ENCODE measurements at regions not wholly inside any gene's neighbourhood (a gene's known extent, or its start where the extent isn't known, plus 50 kb on each side); places are given as distances from the start of the nearest gene placed in this dataset.

- no peaks in the 10 kb centered on the region for H3K4me1 ChIP-seq (ENCODE audit: control insufficient read depth, insufficient read depth, low read length)
- intact Hi-C loops (cut with DNase I): no loop called here
- 51% methylated on average over 12 of the region's 12 CpGs for WGBS
- H3K9me3 ChIP-seq (ENCODE audit: control insufficient read depth, low read length): no peaks in the 10 kb centered on the region
- H3K27me3 ChIP-seq (ENCODE audit: control insufficient read depth, insufficient read depth): no peaks in the 10 kb centered on the region
- ATAC-seq (no peak), DNase-seq (peak in 1 of 3 donors; percentile 9)
- no peak overlapping the region for H3K4me3 ChIP-seq (ENCODE audit: low read length)
- H3K27ac ChIP-seq (ENCODE audit: low read length): no peak overlapping the region
Measured at GRCh38 chr7:155996718-155997280, 184.5 kb upstream of the SHH start.

- Histone ChIP-seq H3K27me3 (ENCODE audit: control insufficient read depth, insufficient read depth) (no peaks in the 10 kb centered on the region), H3K9me3 (ENCODE audit: control insufficient read depth, low read length) (no peaks in the 10 kb centered on the region), H3K4me3 (ENCODE audit: low read length) (no peak overlapping the region), H3K27ac (ENCODE audit: low read length) (no peak overlapping the region), H3K4me1 (ENCODE audit: control insufficient read depth, insufficient read depth, low read length) (no peaks in the 10 kb centered on the region)
- ATAC-seq (no peak), DNase-seq (no peak)
- intact Hi-C loops (cut with DNase I): no loop called here
- WGBS: 74% methylated on average over 11 of the region's 11 CpGs
Measured at GRCh38 chr7:155995183-155995612, 182.9 kb upstream of the SHH start.

- intact Hi-C loops (cut with DNase I): no loop called here
- Histone ChIP-seq H3K27me3 (ENCODE audit: control insufficient read depth, insufficient read depth) (no peaks in the 10 kb centered on the region), H3K27ac (ENCODE audit: low read length) (no peak overlapping the region), H3K4me3 (ENCODE audit: low read length) (no peak overlapping the region), H3K4me1 (ENCODE audit: control insufficient read depth, insufficient read depth, low read length) (no peaks in the 10 kb centered on the region), H3K9me3 (ENCODE audit: control insufficient read depth, low read length) (no peaks in the 10 kb centered on the region)
- DNase-seq (no peak), ATAC-seq (no peak)
- WGBS: 50% methylated on average over 6 of the region's 6 CpGs
Measured at GRCh38 chr7:155994279-155994811, 182.1 kb upstream of the SHH start.

DNA sequence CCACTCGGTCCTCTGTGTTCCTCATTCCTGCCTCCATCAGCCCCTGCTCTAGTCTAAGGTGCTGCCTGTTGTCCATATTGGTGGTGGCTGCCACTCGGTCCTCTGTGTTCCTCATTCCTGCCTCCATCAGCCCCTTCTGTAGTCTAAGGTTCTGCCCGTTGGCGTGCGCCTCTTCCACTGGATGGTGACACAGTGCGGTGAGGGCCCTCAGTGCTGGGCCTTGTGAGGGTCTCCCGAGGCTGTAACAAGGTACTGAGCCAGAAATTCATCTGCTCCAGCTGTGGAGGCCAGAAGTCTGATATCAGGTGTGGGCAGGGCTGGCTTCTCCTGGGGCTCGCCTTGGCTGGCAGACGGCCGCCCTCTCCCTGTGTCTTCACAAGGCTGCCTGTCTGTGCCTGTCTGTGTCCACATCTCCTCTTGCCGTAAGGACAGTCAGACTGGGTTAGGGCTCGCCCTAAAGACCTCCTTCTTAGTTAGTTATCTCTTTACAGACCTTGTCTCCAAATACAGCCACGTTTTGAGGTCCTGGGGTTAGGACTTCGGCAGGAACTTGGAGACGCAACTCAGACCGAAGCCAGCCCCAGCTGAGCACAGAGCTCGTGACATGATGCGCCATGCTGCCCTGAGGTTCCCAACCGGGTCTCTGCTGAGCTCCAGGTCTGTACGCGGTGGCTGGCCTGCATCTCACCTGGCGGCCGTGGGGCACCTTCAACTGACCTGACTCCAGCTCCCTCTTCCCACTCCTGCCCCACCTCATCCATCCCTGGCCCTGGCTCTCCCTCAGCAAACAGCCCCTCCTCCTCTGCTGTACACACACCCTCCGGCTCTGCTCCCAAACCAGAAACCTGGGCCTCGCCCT lies 181.4 kb upstream of the SHH start:
- Histone ChIP-seq H3K4me3 (ENCODE audit: low read length) (no peak overlapping the region), H3K9me3 (ENCODE audit: control insufficient read depth, low read length) (no peaks in the 10 kb centered on the region), H3K27me3 (ENCODE audit: control insufficient read depth, insufficient read depth) (no peaks in the 10 kb centered on the region), H3K27ac (ENCODE audit: low read length) (no peak overlapping the region), H3K4me1 (ENCODE audit: control insufficient read depth, insufficient read depth, low read length) (no peaks in the 10 kb centered on the region)
- no peak for ATAC-seq
- intact Hi-C loops (cut with DNase I): no loop called here
- WGBS: 76% methylated on average over 25 of the region's 25 CpGs
- DNase-seq: peak in 1 of 3 donors; percentile 32

DNA sequence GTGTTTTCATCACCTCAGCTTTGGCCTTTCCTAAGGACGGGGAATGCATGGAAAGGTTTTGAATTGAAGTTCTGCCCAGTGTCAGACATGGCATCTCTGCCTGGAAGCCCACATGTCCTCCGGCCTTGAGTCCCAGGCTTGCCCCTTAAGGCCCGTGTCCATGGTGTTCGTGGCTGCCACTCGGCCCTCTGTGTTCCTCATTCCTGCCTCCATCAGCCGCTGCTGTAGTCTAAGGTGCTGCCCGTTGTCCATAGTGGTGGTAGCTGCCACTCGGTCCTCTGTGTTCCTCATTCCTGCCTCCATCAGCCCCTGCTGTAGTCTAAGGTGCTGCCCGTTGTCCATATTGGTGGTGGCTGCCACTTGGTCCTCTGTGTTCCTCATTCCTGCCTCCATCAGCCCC lies 180.7 kb upstream of the SHH start:
- intact Hi-C loops (cut with DNase I): no loop called here
- Histone ChIP-seq H3K4me3 (ENCODE audit: low read length) (no peak overlapping the region), H3K27me3 (ENCODE audit: control insufficient read depth, insufficient read depth) (no peaks in the 10 kb centered on the region), H3K4me1 (ENCODE audit: control insufficient read depth, insufficient read depth, low read length) (no peaks in the 10 kb centered on the region), H3K9me3 (ENCODE audit: control insufficient read depth, low read length) (no peaks in the 10 kb centered on the region), H3K27ac (ENCODE audit: low read length) (no peak overlapping the region)
- DNase-seq (no peak), ATAC-seq (no peak)
- 87% methylated on average over 9 of the region's 9 CpGs for WGBS

GRCh38 chr7:155992538-155992937 lies 180.3 kb upstream of the SHH start:
- no peaks in the 10 kb centered on the region for H3K9me3 ChIP-seq (ENCODE audit: control insufficient read depth, low read length)
- ATAC-seq (no peak), DNase-seq (no peak)
- no peaks in the 10 kb centered on the region for H3K27me3 ChIP-seq (ENCODE audit: control insufficient read depth, insufficient read depth)
- no peak overlapping the region for H3K4me3 ChIP-seq (ENCODE audit: low read length)
- H3K4me1 ChIP-seq (ENCODE audit: control insufficient read depth, insufficient read depth, low read length): no peaks in the 10 kb centered on the region
- intact Hi-C loops (cut with DNase I): no loop called here
- no peak overlapping the region for H3K27ac ChIP-seq (ENCODE audit: low read length)
- 83% methylated on average over 11 of the region's 11 CpGs for WGBS

- Histone ChIP-seq H3K9me3 (ENCODE audit: control insufficient read depth, low read length) (no peaks in the 10 kb centered on the region), H3K27ac (ENCODE audit: low read length) (no peak overlapping the region), H3K27me3 (ENCODE audit: control insufficient read depth, insufficient read depth) (no peaks in the 10 kb centered on the region), H3K4me3 (ENCODE audit: low read length) (no peak overlapping the region), H3K4me1 (ENCODE audit: control insufficient read depth, insufficient read depth, low read length) (no peaks in the 10 kb centered on the region)
- intact Hi-C loops (cut with DNase I): no loop called here
- DNase-seq: no peak
- WGBS: 84% methylated on average over 5 of the region's 5 CpGs
- ATAC-seq: no peak
Measured at GRCh38 chr7:155992107-155992506, 179.8 kb upstream of the SHH start.

GRCh38 chr7:155991470-155991869 lies 179.2 kb upstream of the SHH start:
- Histone ChIP-seq H3K27ac (ENCODE audit: low read length) (no peak overlapping the region), H3K27me3 (ENCODE audit: control insufficient read depth, insufficient read depth) (no peaks in the 10 kb centered on the region), H3K4me3 (ENCODE audit: low read length) (no peak overlapping the region), H3K9me3 (ENCODE audit: control insufficient read depth, low read length) (no peaks in the 10 kb centered on the region), H3K4me1 (ENCODE audit: control insufficient read depth, insufficient read depth, low read length) (no peaks in the 10 kb centered on the region)
- intact Hi-C loops (cut with DNase I): no loop called here
- DNase-seq (no peak), ATAC-seq (no peak)
- 65% methylated on average over 5 of the region's 5 CpGs for WGBS

DNA sequence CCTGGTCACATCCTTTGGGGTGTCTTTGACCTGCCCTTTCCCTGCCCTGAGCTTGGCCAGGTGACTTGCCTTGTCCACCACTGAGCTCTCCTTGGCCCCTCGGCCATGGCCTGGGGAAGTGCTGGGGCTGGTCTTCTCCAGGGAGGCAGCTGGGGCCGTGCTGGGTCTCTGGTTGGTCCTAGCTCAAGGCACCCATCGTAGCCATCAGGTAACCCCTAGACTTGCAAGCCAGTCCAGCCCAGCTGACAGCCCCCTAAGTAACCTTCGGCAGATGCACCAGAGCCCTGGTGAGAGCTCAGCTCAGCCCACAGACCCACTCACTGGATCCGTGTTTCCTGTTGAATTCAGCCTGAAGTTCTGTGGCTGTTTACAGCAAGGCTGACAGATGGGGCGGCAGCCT lies 176.2 kb upstream of the SHH start:
- Histone ChIP-seq H3K4me3 (ENCODE audit: low read length) (no peak overlapping the region), H3K9me3 (ENCODE audit: control insufficient read depth, low read length) (no peaks in the 10 kb centered on the region), H3K4me1 (ENCODE audit: control insufficient read depth, insufficient read depth, low read length) (no peaks in the 10 kb centered on the region), H3K27ac (ENCODE audit: low read length) (no peak overlapping the region), H3K27me3 (ENCODE audit: control insufficient read depth, insufficient read depth) (no peaks in the 10 kb centered on the region)
- DNase-seq (no peak), ATAC-seq (no peak)
- WGBS: 77% methylated on average over 6 of the region's 6 CpGs
- intact Hi-C loops (cut with DNase I): no loop called here

- ATAC-seq (no peak), DNase-seq (no peak)
- Histone ChIP-seq H3K4me1 (ENCODE audit: control insufficient read depth, insufficient read depth, low read length) (no peaks in the 10 kb centered on the region), H3K9me3 (ENCODE audit: control insufficient read depth, low read length) (no peaks in the 10 kb centered on the region), H3K27ac (ENCODE audit: low read length) (no peak overlapping the region), H3K4me3 (ENCODE audit: low read length) (no peak overlapping the region), H3K27me3 (ENCODE audit: control insufficient read depth, insufficient read depth) (no peaks in the 10 kb centered on the region)
- WGBS: 69% methylated on average over 5 of the region's 5 CpGs
- intact Hi-C loops (cut with DNase I): no loop called here
Measured at GRCh38 chr7:155987681-155988235, 175.5 kb upstream of the SHH start.

- H3K4me1 ChIP-seq (ENCODE audit: control insufficient read depth, insufficient read depth, low read length): no peaks in the 10 kb centered on the region
- DNase-seq (no peak), ATAC-seq (no peak)
- WGBS: 84% methylated on average over 10 of the region's 10 CpGs
- H3K4me3 ChIP-seq (ENCODE audit: low read length): no peak overlapping the region
- no peaks in the 10 kb centered on the region for H3K9me3 ChIP-seq (ENCODE audit: control insufficient read depth, low read length)
- intact Hi-C loops (cut with DNase I): no loop called here
- H3K27ac ChIP-seq (ENCODE audit: low read length): no peak overlapping the region
- no peaks in the 10 kb centered on the region for H3K27me3 ChIP-seq (ENCODE audit: control insufficient read depth, insufficient read depth)
Measured at GRCh38 chr7:155986497-155987160, 174.4 kb upstream of the SHH start.
